ENCODE measurements at regions not wholly inside any gene's neighbourhood (a gene's known extent, or its start where the extent isn't known, plus 50 kb on each side); places are given as distances from the start of the nearest gene placed in this dataset.

- H3K27ac Mint-ChIP-seq = no peak overlapping the region
- H3K4me1 Mint-ChIP-seq = peaks cover 1% of the 10 kb centered on the region
- H3K36me3 Mint-ChIP-seq = no peaks in the 10 kb centered on the region
- no peak for ATAC-seq
- DNase-seq (ENCODE audit: low spot score) = no peak
- no peaks in the 10 kb centered on the region for H3K9me3 Mint-ChIP-seq
- TF ChIP-seq KAT7 (CRISPR knock-in tag; IDR thresholded peaks at IDR 0.05; ENCODE audit: borderline replicate concordance) = no peak
- TF ChIP-seq E2F5 (CRISPR knock-in tag; IDR thresholded peaks at IDR 0.05) = no peak
- no peak for TF ChIP-seq IRF1 (CRISPR knock-in tag; IDR thresholded peaks at IDR 0.05)
- TF ChIP-seq ESRRA (CRISPR knock-in tag; IDR thresholded peaks at IDR 0.05; ENCODE audit: borderline replicate concordance) = no peak
- TF ChIP-seq JAZF1 (CRISPR knock-in tag; IDR thresholded peaks at IDR 0.05) = no peak
- no peak for TF ChIP-seq ATF1 (CRISPR knock-in tag; IDR thresholded peaks at IDR 0.05)
- no peak for TF ChIP-seq ELF4 (CRISPR knock-in tag; IDR thresholded peaks at IDR 0.05; ENCODE audit: low read depth)
- TF ChIP-seq ZNF512 (CRISPR knock-in tag; IDR thresholded peaks at IDR 0.05; ENCODE audit: borderline replicate concordance) = no peak
- no peak for TF ChIP-seq FOXP4 (CRISPR knock-in tag; IDR thresholded peaks at IDR 0.05)
- TF ChIP-seq HMGA2 (CRISPR knock-in tag; IDR thresholded peaks at IDR 0.05) = no peak
- TF ChIP-seq MLX (CRISPR knock-in tag; IDR thresholded peaks at IDR 0.05) = no peak
- TF ChIP-seq RORB (CRISPR knock-in tag; IDR thresholded peaks at IDR 0.05) = no peak
- no peak for TF ChIP-seq ZNF425 (CRISPR knock-in tag; conservative IDR thresholded peaks at IDR 0.05)
- TF ChIP-seq ATF3 (CRISPR knock-in tag; conservative IDR thresholded peaks at IDR 0.05) = no peak
- no peak for TF ChIP-seq ZNF281 (CRISPR knock-in tag; IDR thresholded peaks at IDR 0.05)
- no peak for TF ChIP-seq JUN (CRISPR knock-in tag; IDR thresholded peaks at IDR 0.05)
- TF ChIP-seq SMAD4 (CRISPR knock-in tag; IDR thresholded peaks at IDR 0.05) = no peak
- no peak for TF ChIP-seq ZNF532 (CRISPR knock-in tag; IDR thresholded peaks at IDR 0.05; ENCODE audit: borderline replicate concordance)
- TF ChIP-seq GABPB1 (CRISPR knock-in tag; IDR thresholded peaks at IDR 0.05) = no peak
- TF ChIP-seq ZBTB21 (CRISPR knock-in tag; IDR thresholded peaks at IDR 0.05; ENCODE audit: borderline replicate concordance) = no peak
- ChIA-PET POLR2A (interaction anchor here (0.6 kb wide), 1 partner anchor 33 kb away, joined by 3 read pairs; no protein-coding TSS in a partner anchor), CTCF (interaction anchor here (0.8 to 1.0 kb wide), 2 partner anchors 27 to 37 kb away, joined by 3 read pairs; no protein-coding TSS in a partner anchor)
- no peaks in the 10 kb centered on the region for H3K27me3 Mint-ChIP-seq (ENCODE audit: low read depth)
- H3K4me3 Mint-ChIP-seq = no peak overlapping the region
These were observed 375.6 kb upstream of the MEIS1 start for GRCh38 chr2:66059332-66059731.

All from WTC11 (cell line).